ENCODE measurements at regions not wholly inside any gene's neighbourhood (a gene's known extent, or its start where the extent isn't known, plus 50 kb on each side); places are given as distances from the start of the nearest gene placed in this dataset.
"Not testable (repeated sequence)": the region's sequence is repeated elsewhere in the genome, so short reads cannot be mapped to it uniquely, and the experiment has no call there.

DNA sequence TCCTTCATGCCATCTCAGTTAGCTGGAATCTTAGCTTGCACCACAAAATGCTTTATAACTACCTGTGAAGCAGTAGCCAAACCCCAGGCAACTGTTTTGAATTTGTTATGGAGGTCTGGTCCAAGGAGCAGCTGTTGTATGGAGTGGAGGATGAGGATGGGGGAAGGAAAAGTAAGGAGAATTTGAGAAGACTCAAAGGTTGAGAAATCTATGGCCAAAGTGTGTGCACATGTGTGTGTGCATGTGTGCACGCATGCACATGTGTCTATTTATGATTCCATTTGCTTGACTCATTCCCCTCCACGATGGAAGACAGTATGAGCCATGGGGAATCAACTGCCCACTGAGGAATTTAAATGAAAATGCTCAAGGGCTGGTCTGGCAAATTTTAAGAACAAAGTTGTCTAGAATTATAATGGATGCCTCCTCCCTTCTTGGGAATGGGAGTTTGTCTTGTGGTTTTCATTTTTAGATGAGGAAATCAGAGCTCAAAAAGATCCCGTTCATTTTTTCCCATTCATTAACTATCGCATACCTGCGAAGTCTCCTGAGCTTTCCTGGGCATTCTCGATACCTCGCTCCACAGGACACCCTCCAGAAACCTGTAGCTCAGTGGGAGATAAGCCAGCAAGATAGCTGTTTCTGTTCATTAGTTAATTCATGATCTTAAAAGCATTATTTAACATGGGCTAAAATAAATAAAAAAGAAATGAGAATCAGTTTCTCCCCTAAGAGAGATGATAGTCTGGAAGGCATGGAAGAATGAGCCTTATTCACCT, 152.3 kb upstream of the NEDD9 start:
- DNase-seq (ENCODE audit: low read depth), result peak; percentile 13

DNA sequence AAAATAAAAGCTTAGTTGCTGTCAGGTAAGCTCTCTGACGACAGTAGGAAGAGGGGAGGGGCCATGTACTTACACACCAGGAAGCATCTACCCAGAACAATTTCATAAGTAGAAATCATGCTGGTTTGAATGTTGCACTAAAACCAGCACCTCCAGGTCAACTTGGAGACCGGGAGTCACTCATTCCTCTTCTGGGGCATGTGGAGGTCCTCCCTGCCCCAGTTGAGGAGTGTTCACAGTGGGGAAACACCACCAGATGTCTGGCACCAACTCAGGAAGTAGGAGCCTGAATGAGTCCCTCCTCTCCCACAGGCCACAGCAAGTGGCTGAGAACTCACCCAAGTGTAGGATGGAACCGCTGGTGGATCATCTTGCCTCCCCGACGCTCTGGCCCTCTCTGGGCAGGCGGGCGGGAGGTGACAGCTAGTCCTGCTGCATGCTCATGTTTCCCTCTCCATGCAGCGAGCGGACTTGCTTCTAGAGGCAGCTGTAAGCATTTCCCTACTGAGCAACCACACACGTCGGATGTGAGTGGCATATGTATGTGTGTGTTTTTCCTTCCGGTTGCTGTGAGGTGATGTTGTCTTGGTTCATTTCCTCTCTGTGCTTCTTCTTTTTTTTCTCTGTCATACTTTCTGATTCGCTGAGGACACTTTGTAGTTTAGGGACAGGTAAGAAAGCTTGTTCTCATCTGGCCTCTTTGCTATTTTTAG, 149.5 kb upstream of the NEDD9 start:
- no peak for DNase-seq (ENCODE audit: low read depth)

- DNase-seq (ENCODE audit: low read depth), result no peak
Observed at GRCh38 chr6:11380969-11381744, 148.7 kb upstream of the NEDD9 start.

- DNase-seq (ENCODE audit: low read depth), result no peak
Observed at GRCh38 chr6:11380549-11380948, 148.1 kb upstream of the NEDD9 start.

GRCh38 chr6:11379805-11380204, 147.3 kb upstream of the NEDD9 start:
- DNase-seq (ENCODE audit: low read depth), result no peak

GRCh38 chr6:11378639-11379038, 146.2 kb upstream of the NEDD9 start:
- DNase-seq (ENCODE audit: low read depth), result no peak

DNA sequence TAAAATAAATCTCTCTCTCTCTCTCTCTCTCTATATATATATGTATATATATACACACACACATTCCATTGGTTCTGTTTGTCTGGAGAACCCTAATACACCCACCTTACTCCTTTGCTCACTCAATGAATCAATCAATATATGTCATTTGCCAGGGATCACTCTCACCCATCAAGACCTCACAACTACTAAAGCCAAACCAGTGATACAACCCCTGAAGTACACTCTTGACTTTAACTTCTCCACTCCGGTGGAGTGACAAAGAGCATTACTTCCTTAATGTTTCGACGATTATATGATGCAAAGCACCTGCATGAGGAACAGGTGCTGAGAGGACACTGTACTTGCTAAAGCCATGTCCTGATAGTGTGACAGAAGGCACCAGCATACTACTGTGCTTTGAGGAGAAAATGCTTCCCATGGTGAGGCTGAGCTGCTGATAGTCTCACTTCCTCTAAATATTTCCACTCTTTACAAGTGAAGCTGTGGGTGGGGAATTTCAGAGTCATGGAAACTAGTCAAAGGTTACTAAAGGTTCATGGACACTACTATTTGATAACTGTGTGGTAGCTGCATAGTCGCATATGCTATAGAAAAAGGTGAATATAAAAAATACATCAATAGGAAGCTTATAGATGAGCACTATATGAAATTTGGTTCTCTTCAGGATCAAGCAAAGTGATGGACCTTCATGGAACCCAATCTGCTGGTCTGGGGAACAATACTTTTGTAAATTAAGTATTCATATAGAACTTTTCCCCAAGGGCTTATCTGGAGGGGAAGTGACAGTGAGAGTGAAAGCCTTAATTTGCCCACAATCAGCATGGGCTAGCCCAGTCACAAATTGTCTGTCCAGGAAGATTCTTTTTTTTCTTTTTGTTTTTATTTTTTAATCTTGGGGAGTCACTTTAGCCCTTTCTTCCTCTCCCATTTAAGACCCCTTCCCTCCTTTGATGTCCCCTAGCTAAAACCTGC, 141.9 kb upstream of the NEDD9 start:
- DNase-seq (ENCODE audit: low read depth), result no peak

- DNase-seq (ENCODE audit: low read depth), result no peak
Observed at GRCh38 chr6:11373208-11373607, 140.7 kb upstream of the NEDD9 start.

DNA sequence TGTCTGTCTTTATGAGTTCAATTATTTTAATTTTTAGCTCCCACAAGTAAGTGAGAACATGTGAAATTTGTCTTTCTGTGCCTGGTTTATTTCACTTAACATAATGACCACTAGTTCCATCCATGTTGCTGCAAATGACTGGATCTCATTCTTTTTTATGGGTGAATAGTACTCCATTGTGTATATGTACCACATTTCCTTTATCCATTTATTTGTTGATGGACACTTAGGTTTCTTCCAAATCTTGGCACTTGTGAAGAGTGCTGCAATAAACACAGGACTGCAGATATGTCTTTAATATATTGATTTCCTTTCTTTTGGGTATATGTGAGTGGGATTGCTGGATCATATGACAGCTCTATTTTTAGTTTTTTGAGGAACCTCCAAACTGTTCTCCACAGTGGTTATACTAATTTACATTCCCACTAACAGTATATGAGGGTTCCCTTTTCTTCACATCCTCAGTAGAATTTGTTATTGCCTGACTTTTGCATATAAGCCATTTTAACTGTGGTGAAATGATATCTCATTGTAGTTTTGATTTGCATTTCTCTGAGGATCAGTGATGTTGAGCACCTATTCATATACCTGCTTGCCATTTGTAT, 139.8 kb upstream of the NEDD9 start:
- DNase-seq (ENCODE audit: low read depth), result not testable (repeated sequence)

GRCh38 chr6:11370191-11371018, 137.9 kb upstream of the NEDD9 start:
- no peak for DNase-seq (ENCODE audit: low read depth)

DNA sequence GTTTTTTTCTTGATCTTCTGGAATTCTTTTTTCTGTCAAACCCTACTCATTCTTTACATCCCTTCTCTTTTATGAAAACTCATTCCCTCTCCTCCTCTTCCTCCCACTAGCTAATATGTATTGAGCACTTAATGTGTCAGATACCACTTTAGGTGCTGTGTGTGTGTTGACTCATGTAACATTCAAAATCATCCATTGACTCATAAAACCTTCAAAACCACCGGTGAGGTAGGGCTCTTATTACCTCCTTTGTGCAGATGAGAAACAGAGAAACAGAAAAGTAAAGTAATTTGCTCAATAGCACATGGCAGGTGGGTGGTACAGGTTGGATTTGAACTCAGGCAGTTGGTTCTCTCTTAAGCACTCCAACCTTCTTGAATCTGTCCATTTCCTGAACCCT, 136.3 kb upstream of the NEDD9 start:
- peak; percentile 23 for DNase-seq (ENCODE audit: low read depth)

GRCh38 chr6:11368264-11368663, 135.8 kb upstream of the NEDD9 start:
- peak; percentile 12 for DNase-seq (ENCODE audit: low read depth)

DNA sequence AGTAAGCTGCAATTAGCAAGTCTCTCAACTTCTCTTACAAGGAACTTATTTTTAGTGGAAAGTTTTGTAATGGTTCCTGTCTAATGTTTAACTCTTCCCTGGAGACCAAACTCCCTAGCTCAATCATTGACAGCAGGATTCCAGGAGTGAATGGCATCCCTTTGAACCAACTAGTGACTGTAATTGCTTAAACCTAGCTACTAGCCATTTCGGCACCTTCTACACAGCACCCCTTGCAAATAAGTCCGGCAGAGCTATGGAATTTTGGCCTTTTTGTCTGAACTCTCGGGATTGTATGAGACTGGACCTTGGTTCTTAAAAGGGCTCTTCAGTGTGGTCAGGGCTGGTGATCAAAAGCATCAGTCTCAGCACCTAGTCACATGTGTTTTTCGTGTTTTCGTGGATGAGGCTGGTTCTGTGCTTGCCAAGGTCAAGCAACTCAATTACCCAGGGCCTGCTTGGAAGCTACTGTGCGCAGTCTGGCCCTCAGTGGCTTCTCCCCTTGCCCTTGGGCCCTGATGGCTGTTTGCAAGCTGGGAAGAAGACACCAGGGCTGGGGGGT, 135.3 kb upstream of the NEDD9 start:
- no peak for DNase-seq (ENCODE audit: low read depth)

DNA sequence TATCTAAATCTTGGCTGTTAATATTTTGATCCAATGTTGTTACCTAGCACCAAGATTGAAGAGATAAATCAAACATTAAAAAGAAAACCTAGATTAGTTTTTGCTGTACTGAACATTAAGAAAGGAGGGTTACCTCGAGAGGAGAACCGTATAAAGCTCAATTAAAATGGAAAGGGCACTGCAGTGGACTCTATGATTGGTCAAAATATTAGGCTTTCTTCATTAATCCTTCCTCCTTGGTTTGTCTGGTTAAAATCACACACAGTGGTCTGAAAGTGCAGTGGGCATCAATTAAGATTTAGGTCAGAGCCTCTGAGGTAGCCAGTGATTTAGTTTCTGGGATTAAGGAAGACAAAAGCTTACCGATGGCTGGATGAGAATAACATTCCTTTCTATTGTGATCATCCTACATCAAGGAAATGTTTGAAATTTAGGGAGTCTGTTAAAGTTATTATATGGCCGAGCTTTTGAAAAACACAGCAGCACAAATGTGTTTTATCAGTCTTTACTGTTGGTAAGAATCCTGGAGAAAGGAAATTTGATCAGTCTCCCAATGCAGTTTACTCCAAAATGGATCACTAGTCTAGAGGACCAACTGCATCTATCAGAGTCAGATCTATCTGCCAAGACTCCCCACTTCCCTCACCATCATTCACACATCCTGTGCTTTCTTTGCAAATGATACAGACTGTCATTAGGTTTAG, 134.6 kb upstream of the NEDD9 start:
- DNase-seq (ENCODE audit: low read depth), result peak; percentile 15

- no peak for DNase-seq (ENCODE audit: low read depth)
Observed at GRCh38 chr6:11366183-11366933, 133.9 kb upstream of the NEDD9 start.

GRCh38 chr6:11364971-11365397, 132.5 kb upstream of the NEDD9 start:
- DNase-seq (ENCODE audit: low read depth), result no peak

- no peak for DNase-seq (ENCODE audit: low read depth)
Observed at GRCh38 chr6:11363881-11364576, 131.6 kb upstream of the NEDD9 start.

DNA sequence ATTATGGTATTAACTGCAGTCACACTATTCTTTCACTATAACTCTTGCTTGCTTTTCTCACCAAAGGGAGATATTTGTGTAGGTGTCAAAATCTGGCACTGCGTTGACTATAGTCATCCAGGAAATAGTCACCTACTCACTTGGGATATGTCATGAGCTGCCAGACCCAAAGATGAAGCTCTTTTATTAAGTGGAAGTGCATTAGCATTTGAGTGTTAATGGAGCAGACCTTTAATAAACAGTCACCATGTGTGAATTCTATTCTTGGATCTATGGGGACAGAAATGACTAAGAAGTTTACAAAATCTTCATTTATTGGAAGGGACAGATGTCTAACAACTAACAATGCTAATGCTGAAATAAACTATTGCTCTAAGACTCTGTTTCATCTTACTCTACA, 130.1 kb upstream of the NEDD9 start:
- DNase-seq (ENCODE audit: low read depth), result no peak
